Activated CD4-positive, alpha-beta T cell treated with anti-CD3 and anti-CD28 coated beads, Interleukin-2, amount 50 U/mL, for 4 hours (primary cell): ENCODE measurements at regions not wholly inside any gene's neighbourhood (a gene's known extent, or its start where the extent isn't known, plus 50 kb on each side); places are given as distances from the start of the nearest gene placed in this dataset.
"Not testable (repeated sequence)": the region's sequence is repeated elsewhere in the genome, so short reads cannot be mapped to it uniquely, and the experiment has no call there.

Experiments
- DNase-seq, 2 experiments: peaks; one replicate each; pipeline ENCODE4 v3.0.0-alpha.2; 2020

DNA sequence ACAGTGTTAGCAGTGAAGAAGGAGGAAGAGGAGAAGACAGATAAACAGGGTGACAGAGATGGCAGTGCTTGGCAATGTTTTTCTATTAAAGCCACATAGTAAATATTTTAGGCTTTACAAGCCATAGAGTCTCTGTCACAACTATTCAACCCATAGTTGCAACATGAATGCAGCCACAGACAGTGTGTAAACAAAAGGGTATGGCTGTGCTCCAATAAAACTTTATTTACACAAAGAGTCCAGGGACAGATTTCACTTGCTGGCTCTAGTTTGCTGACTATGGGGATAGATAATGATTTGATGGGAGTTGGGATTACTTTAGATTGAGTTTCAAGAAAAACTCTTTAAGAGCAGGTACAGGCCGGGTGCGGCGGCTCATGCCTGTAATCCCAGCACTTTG is 224.8 kb upstream of the SEMA6A start:
- no peak for DNase-seq

DNA sequence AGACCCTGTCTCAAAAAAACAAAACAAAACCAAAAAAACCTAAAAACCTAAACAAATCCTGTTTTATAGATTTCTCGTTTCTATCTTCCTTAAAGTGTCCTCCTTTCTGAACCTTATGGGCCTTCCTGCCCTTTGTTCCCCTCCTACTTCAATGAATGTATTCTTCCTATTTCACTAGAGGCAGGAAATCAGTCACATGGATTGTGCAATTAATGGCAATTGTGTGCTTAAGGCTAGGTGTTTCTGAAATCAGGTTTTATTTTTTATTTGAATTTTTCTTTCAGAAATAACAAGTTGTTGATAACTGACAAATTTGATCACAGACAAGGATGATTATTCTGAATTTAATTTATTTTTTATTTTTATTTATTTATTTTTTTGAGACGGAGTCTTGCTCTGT is 220.6 kb upstream of the SEMA6A start:
- no peak for DNase-seq

DNA sequence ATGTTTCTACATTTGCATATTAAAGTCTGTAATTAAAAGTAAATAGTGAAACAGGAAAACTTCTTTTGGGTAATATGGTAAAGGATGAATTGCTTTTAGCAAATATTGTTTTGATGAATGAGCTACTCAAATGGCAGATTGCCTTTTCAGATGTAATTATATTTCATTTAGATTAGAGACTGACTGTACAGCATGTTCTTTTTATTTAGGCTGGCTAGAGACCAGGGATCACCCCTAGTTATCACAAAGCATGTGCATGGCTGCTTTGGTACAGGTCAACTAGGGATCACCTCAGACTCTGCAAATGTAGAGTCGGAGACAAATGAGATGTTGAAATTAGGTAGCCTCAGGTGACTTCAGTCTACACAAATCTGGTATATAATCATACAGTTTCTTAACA is 214.9 kb upstream of the SEMA6A start:
- DNase-seq: no peak

DNA sequence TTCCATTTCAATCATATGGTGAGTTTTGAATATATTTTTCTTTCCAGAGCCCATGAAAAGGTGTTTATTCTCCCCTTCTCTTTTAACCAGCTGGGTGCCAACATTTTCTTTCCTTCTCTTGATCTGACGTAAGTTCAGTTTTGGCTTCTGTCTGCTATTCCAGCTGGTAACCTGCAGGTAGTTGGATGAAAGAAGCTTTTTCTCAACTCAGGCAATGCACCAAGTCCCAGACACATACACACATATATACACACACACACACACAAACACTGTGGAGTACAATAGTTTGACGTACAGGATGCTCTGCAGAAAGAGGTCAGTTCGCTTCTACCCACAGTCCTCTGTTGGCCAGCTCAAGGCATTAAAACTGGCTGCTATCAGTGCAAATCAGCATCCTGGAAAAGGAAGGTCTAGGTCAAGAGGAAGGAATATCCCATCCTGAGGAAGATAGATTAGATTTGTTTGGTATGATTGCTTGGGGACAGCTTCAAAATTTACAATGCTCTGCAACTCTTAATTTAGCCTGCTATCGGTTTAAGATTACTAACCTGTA is 214.3 kb upstream of the SEMA6A start:
- DNase-seq: no peak

DNA sequence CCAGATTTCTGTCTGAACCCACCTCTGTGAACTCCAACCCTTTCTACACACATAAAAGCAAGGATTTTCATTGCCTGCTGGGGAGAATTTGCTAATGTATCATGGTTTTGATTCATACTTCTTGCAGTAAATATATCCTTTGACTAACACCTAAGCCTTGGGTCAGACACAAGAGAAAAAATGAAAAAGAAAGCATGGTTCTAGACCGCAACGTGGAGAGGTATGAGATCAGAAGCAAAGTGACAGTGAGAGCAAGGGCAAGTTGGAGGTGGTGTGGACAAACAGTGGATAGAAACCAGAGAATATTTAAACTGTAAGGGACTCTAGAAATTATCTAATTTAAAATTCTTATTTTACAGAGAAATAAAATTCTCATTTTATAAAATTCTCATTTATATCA is 212.9 kb upstream of the SEMA6A start:
- no peak for DNase-seq

DNA sequence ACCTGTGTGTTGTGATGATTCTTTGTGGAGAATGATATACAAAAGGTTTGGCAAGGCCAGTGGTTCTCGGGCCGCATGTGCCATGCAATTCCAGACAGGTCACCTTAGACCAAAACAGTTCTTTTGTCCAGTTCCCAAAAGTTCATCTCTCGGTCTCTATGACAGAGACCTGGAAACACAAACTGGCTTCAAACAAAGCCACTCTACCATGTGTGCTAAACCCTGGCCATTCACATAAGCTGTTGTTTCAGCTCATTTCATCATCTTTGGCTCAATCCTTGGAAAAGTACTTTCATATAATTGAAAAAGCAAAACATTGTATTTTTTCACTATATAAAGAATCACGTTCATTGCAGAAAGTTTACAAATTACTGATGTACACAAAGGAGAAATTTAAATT is 210.5 kb upstream of the SEMA6A start:
- DNase-seq: no peak

DNA sequence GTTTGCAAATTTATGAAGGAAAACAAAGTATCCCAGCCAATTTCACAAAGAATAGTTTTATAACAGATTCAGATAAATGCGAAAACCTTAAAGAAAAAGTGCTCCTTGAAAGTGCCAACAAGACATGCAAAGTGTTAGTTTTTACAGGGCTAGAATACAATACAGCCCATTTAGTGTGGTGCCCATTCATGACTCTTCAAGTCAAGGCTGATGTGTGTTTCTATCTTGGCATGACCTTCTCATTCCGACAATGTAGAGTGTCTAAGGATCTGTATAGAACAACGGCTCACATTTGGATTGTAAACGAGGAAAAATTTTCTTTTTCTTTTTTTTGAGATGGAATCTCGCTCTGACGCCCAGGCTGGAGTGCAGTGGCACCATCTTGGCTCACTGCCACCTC is 205.2 kb upstream of the SEMA6A start:
- no peak for DNase-seq

DNA sequence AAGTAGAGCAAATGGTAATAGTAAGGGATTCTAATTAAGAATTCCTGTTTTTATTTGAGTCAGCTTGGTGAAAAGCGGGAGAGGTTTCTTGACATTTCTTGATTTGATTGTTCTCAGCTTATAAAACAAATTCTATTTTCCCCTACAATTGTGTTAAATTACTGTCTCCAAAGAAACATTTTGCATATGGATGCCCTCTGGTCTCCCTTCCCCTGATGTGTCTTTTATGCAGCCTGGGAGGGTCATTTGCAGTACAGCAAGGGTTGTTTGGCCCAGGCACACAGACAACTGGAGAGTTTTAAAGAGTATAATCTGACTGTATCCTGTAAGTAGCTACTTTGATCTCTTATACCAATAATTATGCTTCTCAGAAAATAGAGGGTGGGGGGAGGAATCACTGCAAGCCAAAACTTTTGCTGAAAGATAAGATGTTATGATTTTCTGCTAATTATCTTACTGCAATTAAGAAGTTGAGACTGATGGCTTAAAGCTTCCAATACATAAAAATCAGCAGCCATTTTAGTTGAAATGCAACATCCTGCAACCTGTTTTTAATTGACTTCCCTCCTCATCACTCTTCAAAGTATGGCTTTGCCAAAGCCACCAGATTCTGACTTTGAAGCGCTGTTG is 204.1 kb upstream of the SEMA6A start:
- DNase-seq: no peak

DNA sequence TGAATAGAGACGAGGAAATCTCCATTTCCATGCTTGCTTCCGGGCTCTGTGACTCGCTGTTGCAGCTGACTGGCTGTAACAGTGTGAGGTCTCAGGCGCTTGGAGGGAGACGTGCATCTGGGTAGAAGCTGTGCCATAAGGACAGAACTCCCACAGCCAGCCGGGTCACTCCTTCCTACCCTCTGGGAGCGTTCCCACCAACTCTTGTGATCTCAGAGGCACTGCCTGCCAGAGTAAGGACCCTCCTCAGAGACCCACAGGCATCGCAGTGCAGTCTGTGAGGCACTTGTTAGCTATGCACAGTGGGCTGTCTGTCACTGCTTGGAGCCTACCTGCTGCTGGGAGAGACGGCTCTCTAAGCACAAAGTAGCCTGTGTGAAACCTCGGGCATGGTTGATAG is 203.4 kb upstream of the SEMA6A start:
- no peak for DNase-seq

DNA sequence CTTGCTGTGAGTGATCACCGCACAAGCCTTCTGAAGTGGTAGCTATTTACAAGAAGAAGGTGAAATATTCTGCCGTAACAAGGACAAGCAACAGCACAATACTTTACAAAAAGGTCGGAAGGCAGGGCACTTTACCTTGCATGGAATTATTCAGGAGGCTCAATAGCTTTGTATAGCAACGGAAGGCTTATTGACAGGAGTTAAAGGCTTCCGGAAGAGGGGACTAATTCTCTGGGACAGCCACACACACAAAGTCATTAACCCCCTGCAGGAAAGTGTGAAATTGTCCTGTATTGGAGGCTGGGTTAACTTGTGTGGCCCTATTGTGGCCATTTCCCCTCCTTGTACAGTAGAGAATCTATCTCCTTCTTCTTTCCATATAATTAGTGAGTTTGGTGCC is 199.3 kb upstream of the SEMA6A start:
- DNase-seq: no peak

DNA sequence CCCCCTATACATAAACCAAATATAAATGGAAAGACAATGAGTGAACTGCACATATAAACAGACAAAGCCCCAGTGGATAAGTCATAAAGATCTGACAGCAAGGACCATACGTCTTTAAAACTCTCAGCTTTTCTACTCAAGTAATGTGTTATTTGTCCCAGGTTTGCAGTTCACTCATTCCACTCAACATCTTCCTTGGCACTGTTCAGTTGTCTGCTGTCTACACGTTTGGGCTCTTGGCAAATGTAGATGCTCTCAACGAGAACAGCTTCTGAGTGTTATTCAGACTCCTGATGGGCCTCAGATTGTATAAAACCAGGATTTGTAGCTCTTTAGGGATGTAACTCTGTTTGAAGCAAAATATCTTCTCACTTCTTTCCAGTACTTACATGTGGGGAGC is 198.2 kb upstream of the SEMA6A start:
- DNase-seq: no peak

DNA sequence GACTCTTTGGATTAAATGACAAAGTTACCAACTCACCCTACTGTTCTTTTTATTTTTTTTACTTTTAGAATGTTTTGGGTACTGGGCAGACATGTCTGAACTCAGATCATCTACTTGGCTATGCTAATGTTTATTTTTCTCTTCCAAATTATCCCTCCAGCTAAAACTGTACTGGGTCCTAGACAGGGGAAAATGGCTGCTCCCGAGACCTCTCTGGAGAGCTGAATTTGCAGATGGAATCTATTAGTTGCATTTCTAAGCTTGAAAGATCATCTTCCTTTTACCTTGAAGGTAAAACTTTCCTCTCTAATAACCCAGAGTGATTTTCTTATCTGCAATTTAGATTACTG is 197.5 kb upstream of the SEMA6A start:
- DNase-seq: no peak

DNA sequence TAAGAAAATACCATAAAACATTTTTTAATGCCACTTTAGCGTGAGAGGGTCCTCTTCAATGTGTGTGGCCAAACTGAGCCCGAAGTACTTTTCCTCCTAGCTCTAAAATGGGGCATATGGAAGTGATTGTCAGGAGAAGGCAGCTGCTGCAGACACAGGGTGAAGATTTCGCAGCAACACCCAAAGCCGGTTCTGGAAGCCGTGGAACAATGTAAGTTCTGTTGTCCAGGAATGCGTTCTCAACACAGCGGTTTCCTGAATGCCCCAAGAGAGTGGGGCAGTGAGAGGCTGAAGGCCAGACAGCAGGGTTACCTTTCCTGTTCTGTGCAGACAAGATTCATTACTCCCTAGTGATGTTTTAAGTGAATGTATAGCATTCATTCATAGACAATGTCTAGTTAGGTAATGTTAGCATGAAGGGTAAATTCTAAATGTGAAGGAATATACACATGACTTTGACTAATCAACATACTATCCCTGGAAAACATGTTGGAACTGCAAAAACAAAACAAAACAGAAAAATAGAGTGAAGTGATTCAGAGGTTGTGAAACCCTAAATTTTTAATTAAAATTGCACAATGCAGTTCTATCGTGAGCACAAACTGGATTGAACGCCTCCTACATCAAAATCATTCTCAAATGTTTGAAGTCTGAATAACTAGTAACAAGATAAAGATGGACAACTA is 197.0 kb upstream of the SEMA6A start:
- no peak for DNase-seq

DNA sequence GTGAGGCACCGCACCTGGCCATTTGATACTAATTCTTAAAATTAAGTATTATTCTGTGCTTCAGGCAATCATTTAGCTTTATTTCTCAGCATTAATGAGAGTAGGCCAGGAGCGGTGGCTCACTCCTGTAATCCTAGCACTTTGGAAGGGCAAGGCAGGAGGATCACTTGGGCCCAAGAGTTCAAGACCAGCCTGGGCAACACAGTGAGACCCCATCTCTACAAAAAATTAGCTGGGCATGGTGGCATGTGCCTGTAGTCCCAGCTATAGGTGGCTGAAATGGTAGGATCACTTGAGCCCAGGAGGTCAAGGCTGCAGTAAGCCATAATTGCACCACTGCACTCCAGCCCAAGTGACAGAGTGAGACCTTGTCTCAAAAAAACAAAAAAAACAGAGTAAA is 195.3 kb upstream of the SEMA6A start:
- DNase-seq: not testable (repeated sequence)

DNA sequence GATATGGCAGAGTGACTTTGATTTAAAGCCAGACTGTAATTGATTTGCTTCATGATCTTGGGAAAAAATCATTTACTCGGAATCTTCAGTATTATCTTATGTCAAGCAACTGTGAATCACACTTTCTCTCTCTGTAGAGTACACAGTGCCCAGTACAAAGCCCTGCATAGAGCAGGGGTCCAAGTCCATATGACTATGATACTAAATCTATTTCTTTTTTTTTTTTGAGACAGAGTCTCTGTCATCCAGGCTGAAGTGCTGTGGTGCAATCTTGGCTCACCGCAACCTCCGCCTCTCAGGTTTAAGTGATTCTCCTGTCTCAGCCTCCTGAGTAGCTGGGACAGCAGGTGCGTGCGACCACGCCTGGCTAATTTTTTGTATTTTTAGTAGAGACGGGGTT is 194.8 kb upstream of the SEMA6A start:
- DNase-seq: no peak

DNA sequence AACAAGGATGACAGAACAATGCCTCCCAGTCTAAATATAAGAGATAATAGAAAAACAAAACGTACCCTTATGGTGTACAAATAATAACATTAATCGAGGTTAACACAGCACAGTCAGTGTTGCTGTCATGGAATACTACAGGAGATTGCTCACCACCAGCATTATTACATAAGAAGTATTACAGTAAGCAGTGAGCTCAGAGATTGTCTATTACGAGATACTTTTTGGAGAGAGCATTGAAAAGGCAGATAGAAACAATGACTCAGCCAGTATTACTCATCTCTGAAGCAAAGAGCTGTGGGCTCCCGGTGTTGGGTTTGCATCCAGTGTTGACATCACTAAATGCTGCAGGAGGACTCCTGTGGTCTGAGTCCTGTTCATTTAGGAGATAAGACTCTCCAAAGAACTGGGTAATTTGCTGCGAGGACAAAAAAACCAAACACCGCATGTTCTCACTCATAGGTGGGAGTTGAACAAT is 191.9 kb upstream of the SEMA6A start:
- DNase-seq: no peak

DNA sequence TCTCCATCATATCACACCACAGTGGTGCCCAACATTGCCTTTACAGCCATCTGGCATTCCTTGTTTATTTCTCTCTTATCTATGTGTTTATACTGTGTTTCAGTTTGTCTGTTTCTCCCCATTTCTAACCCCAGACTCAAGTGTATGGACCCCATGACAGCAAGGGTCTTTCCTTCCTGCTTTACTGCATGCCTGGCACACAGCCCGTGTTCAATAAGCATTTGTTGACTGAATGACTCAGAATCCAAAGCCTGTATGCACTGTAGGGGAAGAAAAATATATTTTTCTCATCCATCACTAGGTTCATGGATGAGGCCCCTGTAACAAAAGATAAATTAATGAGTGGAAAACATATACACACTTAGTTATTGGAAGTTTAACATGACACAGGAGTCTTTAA is 190.8 kb upstream of the SEMA6A start:
- DNase-seq: no peak

DNA sequence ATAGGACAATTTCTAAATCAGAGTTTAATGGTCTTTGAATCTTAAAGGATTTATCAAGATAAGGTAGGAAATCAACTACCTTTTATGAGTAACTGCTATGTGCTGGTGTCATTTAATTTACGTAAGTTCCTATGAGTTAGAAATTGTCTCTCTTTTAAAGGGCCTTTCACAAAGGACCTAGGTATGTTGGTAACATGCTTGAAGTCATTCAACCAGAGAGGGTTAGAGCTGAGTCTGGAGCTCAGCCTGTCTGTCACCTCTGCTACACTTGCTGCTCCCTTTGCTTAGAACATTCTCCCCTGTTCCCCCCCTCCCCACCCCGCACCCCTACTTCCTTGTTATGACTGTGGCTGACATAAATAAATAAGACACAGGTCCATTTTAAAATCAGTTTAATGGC is 190.3 kb upstream of the SEMA6A start:
- no peak for DNase-seq

DNA sequence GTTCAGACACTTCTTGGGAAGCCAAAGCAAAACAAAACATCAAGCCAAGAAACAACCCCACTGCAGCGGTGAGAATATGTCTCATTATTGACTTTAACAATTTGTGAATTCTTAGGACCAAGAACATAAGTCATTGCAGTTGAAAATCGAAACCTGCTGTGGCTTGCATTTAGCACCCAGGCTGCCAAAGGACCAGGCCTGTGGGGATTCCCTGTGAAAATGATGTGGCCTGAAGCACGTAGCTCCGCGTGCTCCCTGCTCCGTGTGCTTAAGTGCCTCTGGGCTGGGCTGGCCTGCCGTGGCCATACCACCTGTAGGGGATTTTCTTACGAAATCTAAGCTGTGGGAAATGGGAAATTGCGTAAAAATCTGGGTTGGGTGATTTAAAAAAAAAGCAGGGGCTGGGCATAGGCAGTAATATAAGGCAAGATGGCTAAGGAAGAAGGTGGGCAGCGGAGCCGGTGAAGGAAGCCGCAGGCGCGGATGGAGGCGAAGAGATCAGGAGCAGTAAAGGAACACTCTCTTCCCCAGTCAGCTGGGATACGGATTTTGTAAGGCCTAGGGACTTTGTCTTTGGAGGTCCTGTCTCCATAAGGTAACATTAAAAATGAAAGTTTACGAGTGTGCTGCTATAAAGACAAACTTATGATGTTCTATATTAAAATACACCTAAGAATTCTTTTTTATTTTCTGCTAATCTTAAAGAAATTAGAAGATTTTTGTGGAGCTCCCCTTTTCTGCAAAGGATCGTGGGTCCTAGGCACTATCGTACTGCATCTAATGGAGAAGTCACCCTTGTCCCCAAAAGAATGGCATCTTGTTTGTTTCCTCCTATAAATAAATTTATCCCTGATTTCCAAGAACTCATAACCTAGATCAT is 189.6 kb upstream of the SEMA6A start:
- no peak for DNase-seq

DNA sequence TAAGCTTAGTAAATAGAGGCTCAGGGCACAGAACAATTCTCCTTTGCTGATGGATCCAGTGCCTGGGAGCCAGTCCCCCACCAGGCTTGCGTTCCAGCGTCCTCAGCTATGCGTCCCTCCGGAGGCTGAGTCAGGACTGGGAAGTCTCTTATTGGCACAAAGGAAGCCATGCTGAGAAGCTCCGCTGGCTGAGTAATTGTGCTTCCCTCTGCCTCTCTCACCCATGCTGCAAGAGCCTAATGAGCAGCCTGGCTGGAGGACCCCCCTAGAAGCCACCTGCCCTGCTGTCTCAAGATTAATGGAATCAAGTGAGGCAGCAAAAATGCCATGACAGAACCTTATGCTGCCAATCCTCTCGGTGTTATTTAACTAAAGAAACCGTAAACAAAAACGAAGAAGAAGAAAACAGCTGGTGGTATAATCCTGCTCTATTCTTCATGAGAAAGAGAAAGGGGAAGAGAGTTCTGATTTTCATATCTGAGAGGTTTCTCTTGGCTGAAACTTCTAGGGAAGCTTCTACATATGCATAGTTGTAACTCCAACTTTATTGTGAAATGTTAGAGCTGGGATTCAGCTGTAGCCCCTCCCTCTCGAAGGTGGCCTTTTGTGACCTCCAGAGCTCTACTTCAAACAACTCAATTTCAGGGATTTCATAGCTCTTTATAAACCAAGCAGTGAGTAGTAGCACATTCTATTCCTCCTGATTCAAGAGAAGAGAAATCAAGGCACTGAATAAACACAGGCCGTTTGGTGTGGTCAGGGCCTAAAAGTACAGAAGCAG is 185.4 kb upstream of the SEMA6A start:
- DNase-seq: no peak

DNA sequence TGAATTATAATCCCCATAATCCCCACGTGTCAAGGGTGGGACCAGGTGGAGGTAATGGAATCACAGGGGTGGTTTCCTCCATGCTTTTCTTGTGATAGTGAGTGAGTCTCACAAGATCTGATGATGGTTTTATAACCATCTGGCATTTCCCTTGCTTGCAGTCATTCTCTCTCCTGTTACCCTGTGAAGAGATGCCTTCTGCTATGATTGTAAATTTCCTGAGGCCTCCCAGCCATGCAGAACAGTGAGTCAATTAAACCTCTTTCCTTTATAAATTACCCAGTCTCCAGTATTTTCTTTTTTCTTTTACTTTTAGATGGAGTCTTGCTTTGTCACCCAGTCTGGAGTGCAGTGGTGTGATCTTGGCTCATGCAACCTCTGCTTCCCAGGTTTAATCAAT is 182.7 kb upstream of the SEMA6A start:
- no peak for DNase-seq

DNA sequence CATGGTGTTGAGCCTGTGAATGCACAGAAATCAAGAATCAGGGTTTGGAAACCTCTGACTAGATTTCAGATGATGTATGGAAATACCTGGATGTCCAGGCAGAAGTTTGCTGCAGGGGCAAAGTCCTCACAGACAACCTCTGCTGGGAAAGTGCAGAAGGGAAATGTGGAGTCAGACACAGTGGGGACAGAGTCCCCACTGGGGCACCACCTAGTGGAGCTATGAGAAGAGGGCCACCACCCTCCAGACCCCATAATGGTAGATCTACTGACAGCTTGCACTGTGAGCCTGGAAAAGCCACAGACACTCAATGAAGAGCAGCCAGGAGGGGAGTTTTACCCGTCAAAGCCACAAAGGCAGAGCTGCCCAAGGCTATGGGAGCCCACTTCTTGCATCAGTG is 181.9 kb upstream of the SEMA6A start:
- DNase-seq: no peak

DNA sequence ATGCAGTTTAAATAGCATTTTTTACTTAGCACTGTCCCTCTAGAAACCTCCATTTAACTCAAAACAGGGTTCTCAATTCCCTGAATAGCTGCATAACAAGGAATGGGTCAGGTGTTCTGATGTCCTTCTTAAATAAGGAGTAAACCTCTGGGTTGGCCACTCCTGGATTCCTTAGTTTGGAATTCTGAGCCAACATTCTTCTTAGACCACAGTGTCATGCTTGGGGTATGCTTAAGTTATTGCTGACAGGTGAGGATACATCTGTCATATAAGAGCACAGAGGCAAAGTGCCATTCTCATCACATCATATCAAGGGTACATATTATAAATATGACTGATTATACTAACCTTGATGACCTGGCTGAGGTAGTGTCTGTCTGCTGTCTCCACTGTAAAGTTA is 179.9 kb upstream of the SEMA6A start:
- DNase-seq: no peak
